KMS-11 (cell line): ENCODE measurements at regions not wholly inside any gene's neighbourhood (a gene's known extent, or its start where the extent isn't known, plus 50 kb on each side); places are given as distances from the start of the nearest gene placed in this dataset.

Experiments used
- H2AFZ ChIP-seq: fragments of 200-600 bp; sonication (generic); 2 replicates; pipeline ENCODE4 v1.6.1; 2016; ENCODE audit warnings: antibody characterized with exemption, mixed run types, low read depth
- H3K27ac ChIP-seq: fragments of 200-600 bp; sonication (generic); 2 replicates; pipeline ENCODE4 v1.6.1; 2016; ENCODE audit warnings: mild to moderate bottlenecking, mixed run types
- H3K27me3 ChIP-seq: fragments of 200-600 bp; sonication (generic); 2 replicates; pipeline ENCODE4 v1.6.1; 2017; ENCODE audit warnings: mild to moderate bottlenecking, low read depth, mixed run types, moderate library complexity; ENCODE audit not compliant: insufficient read depth
- H3K36me3 ChIP-seq: fragments of 200-600 bp; sonication (generic); 2 replicates; pipeline ENCODE4 v1.6.1; 2017; ENCODE audit warnings: mild to moderate bottlenecking, mixed run types; ENCODE audit not compliant: insufficient read depth
- H3K4me1 ChIP-seq: fragments of 200-600 bp; sonication (generic); 2 replicates; pipeline ENCODE4 v1.6.1; 2016; ENCODE audit warnings: mild to moderate bottlenecking, low read depth, mixed run types; ENCODE audit not compliant: poor library complexity, severe bottlenecking
- H3K4me2 ChIP-seq: fragments of 200-600 bp; sonication (generic); 2 replicates; pipeline ENCODE4 v1.7.0; 2016; ENCODE audit warnings: mild to moderate bottlenecking, mixed run types
- H3K4me3 ChIP-seq: fragments of 200-600 bp; sonication (generic); IDR thresholded peaks from 2 replicates; pipeline ENCODE4 v1.6.1; 2017; ENCODE audit warnings: low read depth, low read length, mixed read lengths; ENCODE audit not compliant: insufficient read depth
- H3K79me2 ChIP-seq: fragments of 200-600 bp; sonication (generic); 2 replicates; pipeline ENCODE4 v1.6.1; 2016; ENCODE audit warnings: low read depth, mixed run types; ENCODE audit not compliant: insufficient read depth
- H3K9ac ChIP-seq: fragments of 200-600 bp; sonication (generic); 2 replicates; pipeline ENCODE4 v1.6.1; 2016; ENCODE audit warnings: mild to moderate bottlenecking, mixed run types
- H4K20me1 ChIP-seq: fragments of 200-600 bp; sonication (generic); 2 replicates; pipeline ENCODE4 v1.6.1; 2016; ENCODE audit warnings: mild to moderate bottlenecking, mixed run types; ENCODE audit not compliant: insufficient read depth
- TF ChIP-seq, protein P1 (sequence below): fragments of 200-600 bp; sonication (generic); conservative IDR thresholded peaks from 2 replicates; pipeline ENCODE4 v1.6.1; 2017; ENCODE audit warnings: low read depth, mild to moderate bottlenecking, antibody characterized with exemption, low read length, moderate library complexity, mixed read lengths

DNA sequence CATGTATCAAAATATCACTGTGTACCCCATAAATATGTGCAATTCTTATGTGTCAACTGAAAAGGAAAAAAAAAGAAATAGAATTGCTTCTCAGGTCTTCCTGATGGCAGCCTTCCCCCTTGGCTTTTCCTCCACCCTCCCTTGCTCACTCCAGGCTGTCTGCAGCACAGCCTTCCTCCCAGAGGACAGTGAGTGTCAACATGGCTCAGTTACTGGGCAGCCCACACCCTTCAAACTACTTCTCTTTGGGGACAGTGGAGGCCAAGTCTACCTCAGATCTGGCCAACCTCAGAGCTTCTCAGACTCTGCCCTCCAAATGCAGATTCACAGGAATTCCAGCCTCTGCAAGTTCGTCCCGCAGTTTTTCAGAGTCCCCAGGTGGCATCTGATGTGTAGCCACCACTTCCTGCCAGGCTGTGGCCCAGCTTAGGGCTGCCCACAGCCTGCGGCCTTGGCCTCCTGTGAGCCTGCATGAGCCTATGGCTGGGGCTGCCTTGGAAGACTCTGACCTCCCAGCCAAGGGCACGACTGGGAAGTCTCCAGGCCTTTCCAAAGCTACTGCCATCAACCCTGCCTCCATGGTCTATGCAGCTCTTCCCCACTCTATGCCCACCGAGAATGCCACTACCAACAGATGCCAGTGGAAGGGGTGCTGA, 148.0 kb upstream of the PWP1 start:
- no peaks in the 10 kb centered on the region for H3K79me2 ChIP-seq
- TF ChIP-seq, protein P1, sequence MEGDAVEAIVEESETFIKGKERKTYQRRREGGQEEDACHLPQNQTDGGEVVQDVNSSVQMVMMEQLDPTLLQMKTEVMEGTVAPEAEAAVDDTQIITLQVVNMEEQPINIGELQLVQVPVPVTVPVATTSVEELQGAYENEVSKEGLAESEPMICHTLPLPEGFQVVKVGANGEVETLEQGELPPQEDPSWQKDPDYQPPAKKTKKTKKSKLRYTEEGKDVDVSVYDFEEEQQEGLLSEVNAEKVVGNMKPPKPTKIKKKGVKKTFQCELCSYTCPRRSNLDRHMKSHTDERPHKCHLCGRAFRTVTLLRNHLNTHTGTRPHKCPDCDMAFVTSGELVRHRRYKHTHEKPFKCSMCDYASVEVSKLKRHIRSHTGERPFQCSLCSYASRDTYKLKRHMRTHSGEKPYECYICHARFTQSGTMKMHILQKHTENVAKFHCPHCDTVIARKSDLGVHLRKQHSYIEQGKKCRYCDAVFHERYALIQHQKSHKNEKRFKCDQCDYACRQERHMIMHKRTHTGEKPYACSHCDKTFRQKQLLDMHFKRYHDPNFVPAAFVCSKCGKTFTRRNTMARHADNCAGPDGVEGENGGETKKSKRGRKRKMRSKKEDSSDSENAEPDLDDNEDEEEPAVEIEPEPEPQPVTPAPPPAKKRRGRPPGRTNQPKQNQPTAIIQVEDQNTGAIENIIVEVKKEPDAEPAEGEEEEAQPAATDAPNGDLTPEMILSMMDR: no peak
- H3K4me2 ChIP-seq: no peak overlapping the region
- no peaks in the 10 kb centered on the region for H3K27me3 ChIP-seq
- no peak overlapping the region for H3K27ac ChIP-seq
- no peaks in the 10 kb centered on the region for H4K20me1 ChIP-seq
- no peak overlapping the region for H2AFZ ChIP-seq
- no peaks in the 10 kb centered on the region for H3K36me3 ChIP-seq
- no peaks in the 10 kb centered on the region for H3K4me1 ChIP-seq
- no peak overlapping the region for H3K9ac ChIP-seq
- no peak overlapping the region for H3K4me3 ChIP-seq

DNA sequence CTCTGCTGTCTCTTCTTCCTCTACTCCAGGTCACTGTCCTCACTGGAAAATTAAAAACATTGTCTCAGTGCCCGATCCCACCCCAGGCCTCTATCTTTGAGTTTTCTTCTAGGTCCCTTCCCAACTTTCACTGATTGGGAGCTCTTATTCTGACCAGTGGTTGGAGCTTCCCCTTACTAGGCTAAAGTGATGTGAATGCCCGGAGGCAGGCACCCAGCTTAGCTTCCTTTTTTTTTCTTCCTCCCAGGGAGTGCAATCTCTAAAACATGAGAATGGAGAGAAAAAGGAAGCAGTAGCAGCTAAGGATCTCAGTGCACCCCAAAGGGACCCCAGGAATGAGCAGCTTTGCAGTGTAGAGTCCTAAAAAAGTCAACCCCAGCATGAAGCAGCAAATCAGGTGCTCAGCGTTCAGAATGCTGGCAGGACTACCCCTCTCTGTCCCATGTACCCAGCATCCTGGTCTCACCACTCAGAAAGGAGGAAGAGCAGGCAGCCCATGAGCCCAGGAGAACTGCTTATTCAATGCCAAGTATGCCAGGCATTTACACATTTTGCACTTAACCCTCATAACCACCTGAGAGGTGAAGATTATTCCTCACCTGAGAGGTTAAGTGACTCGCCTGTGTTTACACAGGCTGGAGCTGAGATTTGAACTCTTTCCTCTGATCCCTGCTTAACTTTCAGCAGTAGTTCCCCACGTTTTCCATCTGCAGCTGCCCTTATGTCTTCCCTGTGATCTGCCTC, 146.2 kb upstream of the PWP1 start:
- no peaks in the 10 kb centered on the region for H3K36me3 ChIP-seq
- TF ChIP-seq, protein P1: no peak
- no peaks in the 10 kb centered on the region for H3K4me1 ChIP-seq
- no peaks in the 10 kb centered on the region for H3K27me3 ChIP-seq
- H3K9ac ChIP-seq: no peak overlapping the region
- no peak overlapping the region for H3K4me2 ChIP-seq
- H2AFZ ChIP-seq: no peak overlapping the region
- no peaks in the 10 kb centered on the region for H4K20me1 ChIP-seq
- no peaks in the 10 kb centered on the region for H3K79me2 ChIP-seq
- H3K27ac ChIP-seq: no peak overlapping the region
- H3K4me3 ChIP-seq: no peak overlapping the region

DNA sequence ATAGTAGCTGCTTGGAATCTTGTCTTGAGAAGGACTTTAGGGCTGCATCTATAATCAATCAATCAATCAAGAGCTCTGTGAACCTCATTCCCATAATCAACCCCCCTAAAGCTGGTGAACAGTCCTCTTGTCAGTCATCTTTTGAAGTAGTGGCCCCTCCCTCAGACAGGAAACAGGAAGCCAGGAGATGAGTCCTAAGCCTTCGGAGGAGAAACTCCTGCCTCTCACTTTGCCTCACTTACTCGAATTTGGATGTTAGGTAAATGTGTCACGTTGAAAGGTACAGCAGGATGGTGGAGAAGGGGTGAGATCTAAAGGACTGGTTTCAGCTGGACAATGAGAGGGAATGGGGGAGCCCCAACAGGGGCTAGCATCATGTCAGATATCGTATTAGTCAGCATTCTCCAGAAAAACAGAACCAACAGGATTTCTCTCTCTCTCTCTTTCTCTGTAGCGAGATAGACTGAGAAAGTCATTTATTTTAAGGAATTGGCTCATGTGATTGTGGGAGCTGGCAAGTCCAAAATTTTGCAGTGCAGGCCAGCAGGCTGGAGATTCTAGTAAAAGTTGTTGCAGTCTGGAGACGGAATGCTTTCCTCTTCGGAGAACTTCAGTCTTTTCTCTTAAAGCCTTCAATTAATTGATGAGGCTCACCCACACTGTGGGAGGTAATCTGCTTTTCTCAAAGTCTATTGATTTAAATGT, 144.4 kb upstream of the PWP1 start:
- Histone ChIP-seq H3K4me2 (no peak overlapping the region), H4K20me1 (no peaks in the 10 kb centered on the region), H3K36me3 (no peaks in the 10 kb centered on the region), H3K27ac (no peak overlapping the region), H3K9ac (no peak overlapping the region), H3K79me2 (no peaks in the 10 kb centered on the region), H3K4me1 (no peaks in the 10 kb centered on the region), H2AFZ (no peak overlapping the region), H3K27me3 (no peaks in the 10 kb centered on the region), H3K4me3 (no peak overlapping the region)
- TF ChIP-seq, protein P1: no peak

DNA sequence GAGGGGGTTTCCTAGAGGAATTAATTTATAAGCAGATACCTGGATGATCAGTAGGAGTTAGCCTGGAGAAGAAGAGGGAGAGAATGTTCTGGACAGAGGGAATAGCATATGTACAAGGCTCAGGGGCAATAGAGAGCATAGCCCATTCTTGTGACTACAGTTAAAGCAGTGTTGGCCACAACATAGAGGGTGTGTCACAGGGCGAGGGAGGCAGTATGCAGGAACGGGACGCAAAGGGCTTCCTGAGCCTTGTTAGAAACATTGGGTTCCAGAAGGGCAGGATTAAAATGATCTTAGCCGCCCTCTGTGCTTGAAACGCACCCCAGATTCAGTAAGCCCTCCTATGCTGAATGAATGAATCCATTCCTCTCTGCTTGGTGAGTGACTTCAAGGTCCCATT, 142.2 kb upstream of the PWP1 start:
- TF ChIP-seq, protein P1: no peak
- Histone ChIP-seq H3K27me3 (no peaks in the 10 kb centered on the region), H3K36me3 (no peaks in the 10 kb centered on the region), H3K4me1 (no peaks in the 10 kb centered on the region), H3K27ac (no peak overlapping the region), H3K4me3 (no peak overlapping the region), H3K4me2 (no peak overlapping the region), H2AFZ (no peak overlapping the region), H3K9ac (no peak overlapping the region), H3K79me2 (no peaks in the 10 kb centered on the region), H4K20me1 (no peaks in the 10 kb centered on the region)
